GM19463 (cell line): ENCODE measurements at regions not wholly inside any gene's neighbourhood (a gene's known extent, or its start where the extent isn't known, plus 50 kb on each side); places are given as distances from the start of the nearest gene placed in this dataset.
"Not testable (repeated sequence)": the region's sequence is repeated elsewhere in the genome, so short reads cannot be mapped to it uniquely, and the experiment has no call there.

Source experiments
- ATAC-seq: cut with Tn5 transposase; IDR thresholded peaks from one replicate; pipeline ENCODE4 v1.9.1; 2021; ENCODE audit warnings: mild to moderate bottlenecking, moderate library complexity; ENCODE audit not compliant: unreplicated experiment

DNA sequence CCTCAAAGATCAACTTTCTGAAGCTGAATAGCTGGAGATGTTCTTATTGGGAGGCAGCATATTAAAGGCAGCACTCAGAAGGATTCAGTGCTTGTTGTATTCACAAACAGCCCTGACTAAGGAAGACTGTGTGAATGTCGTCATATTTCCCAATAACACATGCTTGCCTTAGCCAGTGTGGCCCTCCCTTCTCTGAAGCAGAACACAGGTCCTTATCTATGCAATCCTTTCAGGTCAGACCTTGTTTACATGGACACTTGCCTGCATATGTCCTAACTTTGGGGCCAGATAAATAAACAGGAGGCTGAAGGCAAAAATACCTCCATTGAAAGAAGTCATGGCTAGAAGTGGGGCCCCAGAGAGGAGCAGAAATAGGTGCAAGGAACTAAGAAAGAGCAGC is 97.2 kb downstream of the SLC4A3 start:
- ATAC-seq = no peak

DNA sequence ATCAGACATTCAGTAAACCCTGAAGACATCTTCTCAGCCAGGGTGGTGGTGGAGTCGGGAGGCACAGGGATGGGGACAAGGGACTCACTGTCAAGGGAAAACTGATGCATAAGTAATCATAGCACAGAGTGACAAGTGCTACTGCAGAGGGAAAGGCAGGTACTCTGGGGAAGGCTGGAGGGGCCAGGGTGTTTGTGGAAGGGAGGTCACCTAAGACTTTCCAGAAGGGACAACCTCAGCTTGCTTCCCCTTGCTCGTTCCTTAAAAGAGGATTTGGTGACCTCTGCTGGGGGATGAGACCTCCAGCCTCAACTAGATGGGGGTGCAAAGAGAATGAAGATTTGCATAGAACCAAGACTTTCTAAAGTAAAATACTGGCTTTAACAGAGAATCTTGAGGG is 99.5 kb downstream of the SLC4A3 start:
- ATAC-seq = no peak

GRCh38 chr2:219727771-219728429 is 100.5 kb downstream of the SLC4A3 start:
- ATAC-seq = no peak

DNA sequence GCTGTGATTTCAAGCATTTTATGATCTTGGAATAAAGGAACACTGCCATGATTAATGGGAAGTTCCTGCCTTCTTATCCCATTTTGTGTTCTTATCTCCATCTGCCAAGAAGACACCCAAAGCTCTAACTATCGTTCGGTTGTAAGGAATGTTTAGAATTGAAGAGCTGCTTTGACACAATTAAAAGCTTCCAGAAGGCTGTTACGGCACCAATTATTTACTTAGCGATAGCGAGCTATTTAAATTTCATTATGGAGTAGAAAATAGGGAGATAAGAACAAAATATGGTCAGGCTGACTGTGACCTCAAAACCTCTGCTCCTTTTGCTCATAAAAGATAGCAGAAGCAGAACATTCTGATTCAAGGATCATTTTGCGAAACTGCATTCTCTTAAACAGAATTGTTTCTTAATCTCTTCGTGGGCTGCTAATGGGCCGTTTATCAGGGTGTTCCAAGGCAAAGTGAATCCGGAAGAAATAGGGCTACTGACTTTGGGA is 101.6 kb downstream of the SLC4A3 start:
- ATAC-seq = no peak

- ATAC-seq = no peak
Measured at GRCh38 chr2:219731173-219731572, 103.7 kb downstream of the SLC4A3 start.

DNA sequence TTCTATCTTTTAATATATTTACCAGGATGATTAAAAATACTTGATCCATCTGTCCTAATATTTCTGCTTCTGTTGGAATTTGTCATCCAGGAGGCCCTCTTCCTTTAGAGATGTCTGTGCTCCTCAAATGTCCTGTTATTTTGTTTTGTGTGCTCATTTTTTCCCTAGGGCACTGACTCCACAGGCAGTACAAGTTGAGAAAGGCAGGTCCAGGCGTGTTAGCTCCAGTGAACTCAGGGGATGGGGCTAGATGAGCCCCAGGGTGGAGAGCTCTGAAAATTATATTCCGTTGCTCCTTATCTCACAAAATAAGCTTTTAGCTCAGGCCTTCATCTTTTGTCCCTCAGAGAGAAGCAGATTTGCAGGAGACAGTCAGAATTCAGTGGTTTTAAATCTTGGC is 105.7 kb downstream of the SLC4A3 start:
- ATAC-seq = no peak

GRCh38 chr2:219733746-219734145 is 106.3 kb downstream of the SLC4A3 start:
- ATAC-seq = no peak

DNA sequence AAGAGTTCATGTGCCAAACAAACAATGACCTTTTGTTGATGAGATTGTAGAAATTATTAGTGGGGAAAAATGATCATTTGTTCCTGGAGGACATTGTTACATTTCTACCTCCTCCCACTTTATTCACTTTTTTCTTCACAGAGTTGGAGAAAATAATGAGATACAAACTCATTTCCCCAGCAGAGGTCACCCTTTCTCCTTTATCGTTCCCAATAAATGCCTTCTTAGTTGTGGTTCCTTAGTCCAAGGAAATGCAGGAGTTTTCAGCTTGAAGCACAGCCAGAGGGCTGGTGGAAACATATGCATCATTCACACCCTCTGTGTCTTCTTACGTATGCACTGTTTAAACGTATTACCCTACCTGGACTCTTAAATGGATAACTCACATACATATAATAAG is 108.8 kb downstream of the SLC4A3 start:
- no peak for ATAC-seq

GRCh38 chr2:219737270-219737691 is 109.9 kb downstream of the SLC4A3 start:
- ATAC-seq = no peak

- ATAC-seq = no peak
Measured at GRCh38 chr2:219739066-219739465, 111.6 kb downstream of the SLC4A3 start.

DNA sequence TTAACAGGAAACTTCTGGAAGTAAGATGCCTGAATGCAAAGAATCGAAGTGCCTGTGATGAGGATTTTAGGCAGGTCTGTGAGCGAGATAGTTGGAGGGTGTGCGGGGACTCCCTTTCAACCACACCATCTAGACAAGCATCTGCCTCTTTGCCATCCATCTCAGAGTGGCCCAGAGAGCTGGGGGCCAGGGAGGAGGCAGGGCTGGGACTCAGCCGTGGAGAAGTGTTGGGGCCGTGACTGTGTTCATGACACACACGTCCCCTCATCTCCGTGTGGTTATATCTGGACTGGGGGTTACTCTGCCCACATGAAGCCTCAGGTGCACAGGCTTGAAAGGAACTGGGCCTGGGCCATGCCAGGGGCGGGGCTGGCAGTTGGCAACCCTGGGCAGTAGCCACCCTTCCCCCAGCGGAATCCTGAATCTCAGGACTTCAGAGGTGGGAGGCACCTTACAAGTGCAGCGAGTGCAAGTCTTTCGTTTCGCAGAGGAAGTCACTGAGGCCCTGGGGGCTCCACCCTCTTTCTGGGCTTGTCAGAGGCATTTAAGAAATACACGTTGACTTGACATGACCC is 112.5 kb downstream of the SLC4A3 start:
- ATAC-seq = no peak

DNA sequence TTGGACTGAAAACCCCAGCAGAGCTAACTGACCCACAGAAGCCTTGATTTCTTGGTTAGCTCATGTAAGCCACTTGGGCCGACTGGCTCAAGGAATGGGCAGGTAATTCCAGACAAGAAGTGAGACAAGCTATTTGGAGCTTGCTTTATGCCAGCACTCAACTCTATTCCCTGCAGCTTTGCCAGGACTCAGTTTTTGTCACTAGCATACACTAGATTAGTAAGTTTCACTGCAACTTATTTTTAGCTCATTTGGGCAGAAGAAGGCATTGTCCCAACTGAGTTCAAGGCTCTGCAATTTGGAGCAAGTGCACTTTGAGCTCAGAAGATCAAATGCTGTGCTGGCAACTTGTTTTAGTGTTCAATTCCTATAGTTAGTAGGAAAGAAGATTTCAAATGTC is 116.1 kb downstream of the SLC4A3 start:
- ATAC-seq = no peak

- ATAC-seq = no peak
Measured at GRCh38 chr2:219744066-219744465, 116.6 kb downstream of the SLC4A3 start.

DNA sequence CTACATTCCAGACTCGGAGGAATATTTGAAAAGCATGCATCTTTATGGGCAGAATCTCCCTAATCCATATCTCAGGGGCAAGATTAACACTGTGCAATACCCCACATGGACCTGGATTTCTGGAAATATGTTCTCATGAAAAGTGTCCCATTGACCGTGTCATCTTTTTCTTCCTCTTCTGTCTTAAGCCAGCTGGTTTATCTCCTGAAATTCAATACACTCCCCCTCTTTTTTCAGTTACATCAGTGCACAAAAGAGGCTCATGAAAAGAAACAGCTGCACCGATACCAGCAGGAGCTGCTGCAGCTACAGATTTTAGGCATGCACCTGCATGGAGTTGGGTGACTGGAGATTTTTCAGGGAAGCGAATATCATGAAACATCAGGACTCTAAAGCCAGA is 117.2 kb downstream of the SLC4A3 start:
- ATAC-seq = no peak

DNA sequence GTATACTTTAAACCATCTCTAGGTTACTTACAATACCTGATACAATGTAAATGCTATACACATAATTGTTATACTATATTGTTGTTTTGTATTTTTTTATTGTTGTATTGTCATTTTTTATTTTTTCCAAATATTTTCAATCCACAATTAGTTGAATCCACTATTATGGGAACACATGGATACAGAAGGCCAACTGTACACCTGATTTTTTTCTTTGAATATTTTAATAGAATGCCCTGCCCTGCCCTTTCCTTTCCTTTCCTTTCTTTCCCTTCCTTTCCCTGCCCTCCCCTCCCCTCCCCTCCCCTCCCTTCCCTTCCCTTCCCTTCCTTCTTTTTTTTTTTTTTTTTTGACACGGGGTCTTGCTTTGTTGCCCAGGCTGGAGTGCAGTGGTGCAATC is 120.2 kb downstream of the SLC4A3 start:
- ATAC-seq = no peak

- ATAC-seq = no peak
Measured at GRCh38 chr2:219748671-219749570, 121.5 kb downstream of the SLC4A3 start.

DNA sequence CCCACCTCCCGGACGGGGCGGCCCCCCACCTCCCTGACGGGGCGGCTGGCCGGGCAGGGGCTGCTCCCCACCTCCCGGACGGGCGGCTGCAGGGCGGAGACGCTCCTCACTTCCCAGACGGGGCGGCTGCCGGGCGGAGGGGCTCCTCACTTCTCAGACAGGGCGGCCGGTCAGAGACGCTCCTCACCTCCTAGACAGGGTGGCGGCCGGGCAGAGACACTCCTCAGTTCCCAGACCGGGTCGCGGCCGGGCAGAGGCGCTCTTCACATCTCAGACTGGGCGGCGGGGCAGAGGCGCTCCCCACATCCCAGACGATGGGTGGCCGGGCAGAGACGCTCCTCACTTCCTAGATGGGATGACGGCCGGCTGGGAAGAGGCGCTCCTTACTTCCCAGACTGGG is 123.7 kb downstream of the SLC4A3 start:
- ATAC-seq = not testable (repeated sequence)

GRCh38 chr2:219752726-219753125 is 125.3 kb downstream of the SLC4A3 start:
- no peak for ATAC-seq

GRCh38 chr2:219758907-219759680 is 131.7 kb downstream of the SLC4A3 start:
- ATAC-seq = no peak

DNA sequence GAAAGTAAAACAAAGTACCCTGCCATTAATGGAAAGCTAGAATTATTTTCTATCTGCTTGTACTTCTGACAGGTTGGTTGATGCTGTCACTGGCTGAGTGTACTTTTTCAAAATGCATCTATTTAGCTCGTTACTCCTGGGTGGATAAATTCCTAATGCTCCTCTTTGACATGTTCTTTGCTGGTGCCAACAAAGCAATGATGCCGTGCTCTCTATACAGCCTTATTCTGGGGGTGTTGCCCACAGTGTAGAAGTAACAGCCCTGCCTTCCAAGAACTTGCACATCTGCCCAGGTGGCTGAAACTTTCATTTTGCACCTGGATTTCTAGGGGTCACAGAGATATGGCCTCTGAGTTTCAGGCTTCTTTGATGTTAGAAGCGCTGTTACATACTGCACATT is 132.4 kb downstream of the SLC4A3 start:
- ATAC-seq = no peak
